GM12891 (cell line): ENCODE measurements at regions not wholly inside any gene's neighbourhood (a gene's known extent, or its start where the extent isn't known, plus 50 kb on each side); places are given as distances from the start of the nearest gene placed in this dataset.

Source experiments
- POLR2A ChIP-seq: IDR thresholded peaks from 2 replicates; pipeline ENCODE4 v1.6.1; 2011; ENCODE audit warnings: low read depth, low read length, control low read depth
- POLR2AphosphoS5 ChIP-seq: IDR thresholded peaks from 2 replicates; pipeline ENCODE4 v1.6.1; 2011; ENCODE audit warnings: low read depth, low read length, control low read depth
- TAF1 ChIP-seq: IDR thresholded peaks from 2 replicates; pipeline ENCODE4 v1.6.1; 2011; ENCODE audit warnings: low read depth, low read length, control low read depth

DNA sequence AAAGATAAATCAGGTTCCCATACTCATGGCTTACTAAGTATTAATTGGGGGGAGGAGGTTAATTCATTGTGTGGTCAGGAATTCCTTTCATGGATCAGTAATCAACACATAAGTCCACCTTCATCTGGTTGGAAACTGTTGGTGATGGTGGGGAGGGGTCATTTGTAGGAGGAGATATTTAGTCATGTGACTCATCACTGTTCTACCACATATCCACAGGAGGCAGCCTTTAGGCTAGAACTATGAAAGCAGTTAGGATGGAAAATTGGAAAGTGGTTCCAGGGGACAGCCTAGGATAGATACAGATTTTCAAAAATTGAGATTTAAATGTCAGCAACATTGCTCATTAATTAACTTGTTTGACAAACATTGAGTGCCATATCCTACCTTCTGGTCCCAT lies 122.8 kb upstream of the PAXBP1 start:
- TF ChIP-seq POLR2AphosphoS5 (no peak), POLR2A (no peak), TAF1 (no peak)
